HG02884 (cell line): ENCODE measurements at regions not wholly inside any gene's neighbourhood (a gene's known extent, or its start where the extent isn't known, plus 50 kb on each side); places are given as distances from the start of the nearest gene placed in this dataset.
"Not testable (repeated sequence)": the region's sequence is repeated elsewhere in the genome, so short reads cannot be mapped to it uniquely, and the experiment has no call there.

ENCODE experiments used
- ATAC-seq: cut with Tn5 transposase; IDR thresholded peaks from one replicate; pipeline ENCODE4 v1.9.1; 2021; ENCODE audit warnings: mild to moderate bottlenecking, moderate library complexity; ENCODE audit not compliant: unreplicated experiment

- no peak for ATAC-seq
These were observed 494.1 kb downstream of the ZNF385D start for GRCh38 chr3:21256932-21257331.

GRCh38 chr3:21238661-21239060, 512.3 kb downstream of the ZNF385D start:
- no peak for ATAC-seq

GRCh38 chr3:21237638-21238037, 513.4 kb downstream of the ZNF385D start:
- no peak for ATAC-seq

- ATAC-seq = no peak
These were observed 515.5 kb downstream of the ZNF385D start for GRCh38 chr3:21235491-21235890.

- no peak for ATAC-seq
These were observed 516.1 kb downstream of the ZNF385D start for GRCh38 chr3:21234933-21235332.

GRCh38 chr3:21229426-21230135, 521.4 kb downstream of the ZNF385D start:
- ATAC-seq = no peak

GRCh38 chr3:21226086-21226485, 524.9 kb downstream of the ZNF385D start:
- no peak for ATAC-seq

GRCh38 chr3:21220944-21221343, 530.1 kb downstream of the ZNF385D start:
- no peak for ATAC-seq

GRCh38 chr3:21216598-21216997, 534.4 kb downstream of the ZNF385D start:
- no peak for ATAC-seq

- ATAC-seq = not testable (repeated sequence)
These were observed 546.9 kb downstream of the ZNF385D start for GRCh38 chr3:21204122-21204521.

GRCh38 chr3:21195203-21195602, 555.8 kb downstream of the ZNF385D start:
- no peak for ATAC-seq

- not testable (repeated sequence) for ATAC-seq
These were observed 557.0 kb downstream of the ZNF385D start for GRCh38 chr3:21194036-21194435.

- no peak for ATAC-seq
These were observed 562.6 kb downstream of the ZNF385D start for GRCh38 chr3:21188459-21188858.

GRCh38 chr3:21185816-21186314, 565.1 kb downstream of the ZNF385D start:
- ATAC-seq = no peak

GRCh38 chr3:21174461-21174860, 576.5 kb downstream of the ZNF385D start:
- no peak for ATAC-seq

- no peak for ATAC-seq
These were observed 580.0 kb downstream of the ZNF385D start for GRCh38 chr3:21170964-21171363.

- ATAC-seq = no peak
These were observed 581.1 kb downstream of the ZNF385D start for GRCh38 chr3:21169948-21170347.

GRCh38 chr3:21168471-21168870, 582.5 kb downstream of the ZNF385D start:
- no peak for ATAC-seq

GRCh38 chr3:21163956-21164355, 587.1 kb downstream of the ZNF385D start:
- no peak for ATAC-seq

GRCh38 chr3:21159543-21159906, 591.5 kb downstream of the ZNF385D start:
- no peak for ATAC-seq

GRCh38 chr3:21158861-21159542, 592.0 kb downstream of the ZNF385D start:
- ATAC-seq = no peak

- no peak for ATAC-seq
These were observed 596.1 kb downstream of the ZNF385D start for GRCh38 chr3:21154911-21155310.
